Trophoblast cell (in vitro differentiated cells and primary cell): ENCODE measurements at regions not wholly inside any gene's neighbourhood (a gene's known extent, or its start where the extent isn't known, plus 50 kb on each side); places are given as distances from the start of the nearest gene placed in this dataset.

Experiments
- DNase-seq, 2 donors: peaks; one replicate each; pipeline ENCODE4 v3.0.0-alpha.2; 2016
- H2AFZ ChIP-seq: 2 replicates; pipeline ENCODE4 v1.6.1; 2013; ENCODE audit warnings: low read length, moderate library complexity, mild to moderate bottlenecking; ENCODE audit not compliant: insufficient read depth, poor library complexity
- H2AK5ac ChIP-seq: 2 replicates; pipeline ENCODE4 v1.6.1; 2013; ENCODE audit warnings: mild to moderate bottlenecking, low read length
- H2BK120ac ChIP-seq: 2 replicates; pipeline ENCODE4 v1.6.1; 2013; ENCODE audit warnings: low read length, mild to moderate bottlenecking, moderate library complexity; ENCODE audit not compliant: insufficient read depth, poor library complexity
- H2BK12ac ChIP-seq: 2 replicates; pipeline ENCODE4 v1.6.1; 2013; ENCODE audit warnings: mild to moderate bottlenecking, low read length, moderate library complexity
- H2BK5ac ChIP-seq: 2 replicates; pipeline ENCODE4 v1.6.1; 2013; ENCODE audit warnings: low read length, low read depth, moderate library complexity, mild to moderate bottlenecking; ENCODE audit not compliant: poor library complexity
- H3K14ac ChIP-seq: 2 replicates; pipeline ENCODE4 v1.6.1; 2013; ENCODE audit warnings: mild to moderate bottlenecking, low read length
- H3K18ac ChIP-seq: 2 replicates; pipeline ENCODE4 v1.6.1; 2013; ENCODE audit warnings: mild to moderate bottlenecking, low read length
- H3K23ac ChIP-seq: 2 replicates; pipeline ENCODE4 v1.6.1; 2013; ENCODE audit warnings: low read length
- H3K27ac ChIP-seq: 2 replicates; pipeline ENCODE4 v1.5.1; 2013; ENCODE audit warnings: low read depth, mild to moderate bottlenecking, inconsistent platforms, low read length, moderate library complexity
- H3K27me3 ChIP-seq: 2 replicates; pipeline ENCODE4 v1.6.1; 2013; ENCODE audit warnings: inconsistent platforms, mild to moderate bottlenecking, low read length, moderate library complexity; ENCODE audit not compliant: insufficient read depth
- H3K36me3 ChIP-seq, 2 experiments: 1 replicate in 1 of 2; 2 replicates in 1 of 2; pipeline ENCODE4 v1.6.1; 2013; ENCODE audit warnings: low read length in 2 of 2, mild to moderate bottlenecking in 2 of 2, moderate library complexity in 1 of 2; ENCODE audit not compliant: insufficient read depth in 2 of 2, control insufficient read depth in 1 of 2
- H3K4ac ChIP-seq: 2 replicates; pipeline ENCODE4 v1.6.1; 2013; ENCODE audit warnings: low read depth, mild to moderate bottlenecking, low read length, moderate library complexity
- H3K4me1 ChIP-seq, 2 experiments: 1 replicate in 1 of 2; 2 replicates in 1 of 2; pipeline ENCODE4 v1.6.1; 2013; ENCODE audit warnings: low read length in 2 of 2, mild to moderate bottlenecking in 2 of 2, moderate library complexity in 1 of 2; ENCODE audit not compliant: insufficient read depth in 2 of 2, control insufficient read depth in 1 of 2
- H3K4me2 ChIP-seq: 2 replicates; pipeline ENCODE4 v1.6.1; 2013; ENCODE audit warnings: inconsistent platforms, mild to moderate bottlenecking, low read length, moderate library complexity
- H3K4me3 ChIP-seq: 2 replicates; pipeline ENCODE4 v1.5.1; 2013; ENCODE audit warnings: mild to moderate bottlenecking, low read depth, low read length, inconsistent platforms
- H3K79me1 ChIP-seq: one replicate; pipeline ENCODE4 v1.6.1; 2013; ENCODE audit warnings: low read length
- H3K79me2 ChIP-seq: 2 replicates; pipeline ENCODE4 v1.6.1; 2013; ENCODE audit warnings: low read length, mild to moderate bottlenecking; ENCODE audit not compliant: control insufficient read depth, insufficient read depth, poor library complexity
- H3K9ac ChIP-seq: 2 replicates; pipeline ENCODE4 v1.6.1; 2013; ENCODE audit warnings: mild to moderate bottlenecking, low read length
- H3K9me3 ChIP-seq: 2 replicates; pipeline ENCODE4 v1.6.1; 2013; ENCODE audit warnings: low read depth, mild to moderate bottlenecking, control low read depth, inconsistent platforms, low read length; ENCODE audit not compliant: insufficient read depth
- H4K12ac ChIP-seq: 2 replicates; pipeline ENCODE4 v1.6.1; 2013; ENCODE audit warnings: low read depth, mild to moderate bottlenecking, low read length, moderate library complexity
- H4K8ac ChIP-seq: 2 replicates; pipeline ENCODE4 v1.6.1; 2013; ENCODE audit warnings: low read depth, mild to moderate bottlenecking, low read length, moderate library complexity
- H4K91ac ChIP-seq: one replicate; pipeline ENCODE4 v1.6.1; 2013; ENCODE audit warnings: low read depth, mild to moderate bottlenecking, low read length, moderate library complexity
- WGBS: extraction: QIAGEN DNeasy Blood & Tissue Kit; methylation state at CpG from one replicate; pipeline ENCODE4 v1.1.7; 2013; ENCODE audit warnings: missing lambda C conversion rate; ENCODE audit not compliant: insufficient read length, insufficient coverage; ENCODE audit errors: extremely low coverage; 5-methylcytosine and 5-hydroxymethylcytosine counted together

GRCh38 chr4:83712890-83713289 is 177.0 kb downstream of the GPAT3 start:
- H3K27me3 ChIP-seq, result no peaks in the 10 kb centered on the region
- no peak overlapping the region for H3K9ac ChIP-seq
- no peak overlapping the region for H2BK120ac ChIP-seq
- no peak overlapping the region for H3K4me3 ChIP-seq
- no peaks in the 10 kb centered on the region for H3K79me1 ChIP-seq
- H3K79me2 ChIP-seq, result no peaks in the 10 kb centered on the region
- no peak overlapping the region for H2BK12ac ChIP-seq
- H3K4me2 ChIP-seq, result no peak overlapping the region
- no peak overlapping the region for H2BK5ac ChIP-seq
- no peaks in the 10 kb centered on the region for H3K9me3 ChIP-seq
- no peak overlapping the region for H4K12ac ChIP-seq
- no peak overlapping the region for H4K91ac ChIP-seq
- H3K14ac ChIP-seq, result no peak overlapping the region
- H2AK5ac ChIP-seq, result no peak overlapping the region
- no peak overlapping the region for H3K18ac ChIP-seq
- H3K4ac ChIP-seq, result no peak overlapping the region
- no peaks in the 10 kb centered on the region for H3K36me3 ChIP-seq
- no peak overlapping the region for H3K23ac ChIP-seq
- no peaks in the 10 kb centered on the region for H3K4me1 ChIP-seq
- no peak overlapping the region for H3K27ac ChIP-seq
- no peak overlapping the region for H4K8ac ChIP-seq
- DNase-seq, result no peak
- H2AFZ ChIP-seq, result no peak overlapping the region

GRCh38 chr4:83709627-83710026 is 173.7 kb downstream of the GPAT3 start:
- Histone ChIP-seq H3K27me3 (no peaks in the 10 kb centered on the region), H2AK5ac (no peak overlapping the region), H2AFZ (no peak overlapping the region), H3K4me3 (no peak overlapping the region), H3K27ac (no peak overlapping the region), H3K9me3 (no peaks in the 10 kb centered on the region), H3K23ac (no peak overlapping the region), H2BK120ac (no peak overlapping the region), H3K14ac (no peak overlapping the region), H2BK5ac (no peak overlapping the region), H3K18ac (no peak overlapping the region), H3K4me1 (no peaks in the 10 kb centered on the region), H3K4me2 (no peak overlapping the region), H3K9ac (no peak overlapping the region), H3K4ac (no peak overlapping the region), H4K91ac (no peak overlapping the region), H4K8ac (no peak overlapping the region), H3K79me1 (no peaks in the 10 kb centered on the region), H4K12ac (no peak overlapping the region), H2BK12ac (no peak overlapping the region), H3K36me3 (no peaks in the 10 kb centered on the region), H3K79me2 (no peaks in the 10 kb centered on the region)
- no CpG with 5 or more reads among the region's 7 CpGs for WGBS
- no peak for DNase-seq

- H4K12ac ChIP-seq, result no peak overlapping the region
- H3K27me3 ChIP-seq, result no peaks in the 10 kb centered on the region
- no peak overlapping the region for H3K23ac ChIP-seq
- DNase-seq, result no peak
- H3K79me1 ChIP-seq, result no peaks in the 10 kb centered on the region
- H2AFZ ChIP-seq, result no peak overlapping the region
- no peak overlapping the region for H2AK5ac ChIP-seq
- no peak overlapping the region for H4K8ac ChIP-seq
- H2BK12ac ChIP-seq, result no peak overlapping the region
- H2BK120ac ChIP-seq, result no peak overlapping the region
- no peaks in the 10 kb centered on the region for H3K36me3 ChIP-seq
- no peak overlapping the region for H3K27ac ChIP-seq
- no peak overlapping the region for H3K4ac ChIP-seq
- no peak overlapping the region for H3K9ac ChIP-seq
- H2BK5ac ChIP-seq, result no peak overlapping the region
- no peaks in the 10 kb centered on the region for H3K9me3 ChIP-seq
- H3K4me2 ChIP-seq, result no peak overlapping the region
- no peak overlapping the region for H3K4me3 ChIP-seq
- H4K91ac ChIP-seq, result no peak overlapping the region
- no peaks in the 10 kb centered on the region for H3K4me1 ChIP-seq
- no peak overlapping the region for H3K14ac ChIP-seq
- H3K18ac ChIP-seq, result no peak overlapping the region
- H3K79me2 ChIP-seq, result no peaks in the 10 kb centered on the region
- WGBS, result no CpG with 5 or more reads among the region's 6 CpGs
Observed at GRCh38 chr4:83708500-83709175, 172.7 kb downstream of the GPAT3 start.

- Histone ChIP-seq H3K23ac (no peak overlapping the region), H3K4me3 (no peak overlapping the region), H3K4ac (no peak overlapping the region), H3K79me2 (no peaks in the 10 kb centered on the region), H4K8ac (no peak overlapping the region), H2BK12ac (no peak overlapping the region), H3K9ac (no peak overlapping the region), H3K14ac (no peak overlapping the region), H3K18ac (no peak overlapping the region), H4K12ac (no peak overlapping the region), H3K9me3 (no peaks in the 10 kb centered on the region), H3K27me3 (no peaks in the 10 kb centered on the region), H3K27ac (no peak overlapping the region), H2AFZ (no peak overlapping the region), H3K4me1 (no peaks in the 10 kb centered on the region), H3K36me3 (no peaks in the 10 kb centered on the region), H2AK5ac (no peak overlapping the region), H2BK5ac (no peak overlapping the region), H2BK120ac (no peak overlapping the region), H3K79me1 (no peaks in the 10 kb centered on the region), H4K91ac (no peak overlapping the region), H3K4me2 (no peak overlapping the region)
- no CpG with 5 or more reads among the region's 2 CpGs for WGBS
- no peak for DNase-seq
Observed at GRCh38 chr4:83704786-83705185, 168.9 kb downstream of the GPAT3 start.
